Panc1 (cell line): ENCODE measurements at regions not wholly inside any gene's neighbourhood (a gene's known extent, or its start where the extent isn't known, plus 50 kb on each side); places are given as distances from the start of the nearest gene placed in this dataset.

Experiments used
- ATAC-seq: fragments of 200-7000 bp; cut with Tn5 transposase; 2 replicates; pipeline ENCODE4 v1.9.1; 2020; ENCODE audit warnings: mild to moderate bottlenecking, moderate library complexity
- BruUV-seq: library from RNA; stranded (reverse); fragments of 400-500 nt; replicated peaks from 2 replicates; lab custom pipeline; 2021; lab: Mats Ljungman, UMichigan
- CTCF ChIA-PET: fragments of 300-600 bp; sonication (Branson Sonifier 250); formaldehyde crosslinking; loops from one replicate; lab custom pipeline; 2022; ENCODE audit warnings: antibody characterized with exemption; lab: Charles Lee
- POLR2A ChIA-PET: fragments of 300-600 bp; sonication (Branson Sonifier 250); formaldehyde crosslinking; loops from one replicate; lab custom pipeline; 2022; ENCODE audit warnings: antibody characterized with exemption; lab: Charles Lee
- DNase-seq: peaks from one replicate; pipeline ENCODE4 v3.0.0-alpha.2; 2010; ENCODE audit warnings: low read depth, low spot score
- H3K27ac ChIP-seq: 2 replicates; pipeline ENCODE4 v1.5.1; 2011; ENCODE audit warnings: mild to moderate bottlenecking, low read length, inconsistent platforms
- H3K27me3 ChIP-seq: fragments of 200-500 bp; sonication (Bioruptor generic); 2 replicates; pipeline ENCODE4 v1.6.0; 2014; ENCODE audit warnings: low read length, inconsistent platforms; ENCODE audit not compliant: control insufficient read depth, insufficient read depth
- H3K36me3 ChIP-seq: fragments of 200-500 bp; sonication (Bioruptor generic); 2 replicates; pipeline ENCODE4 v1.5.1; 2014; ENCODE audit warnings: inconsistent platforms, mild to moderate bottlenecking, low read length, moderate library complexity; ENCODE audit not compliant: control insufficient read depth, insufficient read depth
- H3K4me1 ChIP-seq: 2 replicates; pipeline ENCODE4 v1.5.1; 2011; ENCODE audit warnings: inconsistent platforms, mild to moderate bottlenecking, low read length, moderate library complexity; ENCODE audit not compliant: control insufficient read depth, insufficient read depth
- H3K4me3 ChIP-seq, 2 experiments: 2 replicates each; pipeline ENCODE4 v1.5.1; 2011 to 2012; ENCODE audit warnings: low read depth in 2 of 2, low read length in 2 of 2, mild to moderate bottlenecking in 2 of 2, inconsistent platforms in 1 of 2, moderate library complexity in 1 of 2
- H3K9me3 ChIP-seq: fragments of 200-500 bp; sonication (Bioruptor generic); 2 replicates; pipeline ENCODE4 v1.5.1; 2014; ENCODE audit warnings: low read depth, mild to moderate bottlenecking, inconsistent platforms, low read length, moderate library complexity; ENCODE audit not compliant: control insufficient read depth, insufficient read depth
- CTCF ChIP-seq: fragments of 450-650 bp; IDR thresholded peaks from 2 replicates; pipeline ENCODE4 v1.5.1; 2017; ENCODE audit warnings: mild to moderate bottlenecking
- POLR2AphosphoS5 ChIP-seq: IDR thresholded peaks from 2 replicates; pipeline ENCODE4 v1.6.1; 2012; ENCODE audit warnings: mild to moderate bottlenecking, low read depth, low read length, moderate library complexity
- REST ChIP-seq, 2 experiments: IDR thresholded peaks; 2 replicates each; pipeline ENCODE4 v1.6.1; 2011 to 2012; ENCODE audit warnings: low read depth in 2 of 2, control low read depth in 1 of 2, low read length in 1 of 2, mild to moderate bottlenecking in 1 of 2, moderate library complexity in 1 of 2; ENCODE audit not compliant: insufficient read depth in 1 of 2
- SIN3A ChIP-seq: IDR thresholded peaks from 2 replicates; pipeline ENCODE4 v1.6.1; 2012; ENCODE audit warnings: low read depth, mild to moderate bottlenecking, low read length, moderate library complexity, borderline replicate concordance; ENCODE audit not compliant: insufficient read depth
- TCF7L2 ChIP-seq: IDR thresholded peaks from 2 replicates; pipeline ENCODE4 v1.6.1; 2011; ENCODE audit warnings: mild to moderate bottlenecking, low read depth, low read length, inconsistent platforms
- in situ Hi-C: cut with HindIII; loops from 2 replicates; pipeline ENCODE4 v1.10.0; 2016; ENCODE audit warnings: low sequenced_read_pairs, low pct_unique_long_range_greater_than_20kb
- intact Hi-C: fragments of 100-400 bp; cut with micrococcal nuclease; formaldehyde crosslinking; loops from one replicate; pipeline ENCODE4 v1.10.0; 2022; ENCODE audit not compliant: unreplicated experiment

- no TSS peak for BruUV-seq
- no peaks in the 10 kb centered on the region for H3K36me3 ChIP-seq
- DNase-seq (no peak), ATAC-seq (no peak)
- TF ChIP-seq TCF7L2 (no peak), REST (IDR thresholded peaks at IDR 0.05; ENCODE audit: insufficient read depth in 1 of 2, low read depth in 2 of 2, low read length in 1 of 2) (no peak), CTCF (no peak), SIN3A (no peak), POLR2AphosphoS5 (no peak)
- no peaks in the 10 kb centered on the region for H3K4me1 ChIP-seq
- CTCF ChIA-PET: no interaction called here
- H3K27ac ChIP-seq: no peak overlapping the region
- no peaks in the 10 kb centered on the region for H3K27me3 ChIP-seq
- H3K9me3 ChIP-seq: no peaks in the 10 kb centered on the region
- in situ Hi-C loops: no loop called here
- intact Hi-C loops: no loop called here
- no peak overlapping the region for H3K4me3 ChIP-seq
- POLR2A ChIA-PET: no interaction called here
These were observed 152.2 kb upstream of the CSNK1A1L start for GRCh38 chr13:37257706-37258105.

GRCh38 chr13:37257051-37257450 is 151.6 kb upstream of the CSNK1A1L start:
- POLR2A ChIA-PET: no interaction called here
- BruUV-seq: no TSS peak
- Histone ChIP-seq H3K36me3 (no peaks in the 10 kb centered on the region), H3K27me3 (no peaks in the 10 kb centered on the region), H3K4me1 (no peaks in the 10 kb centered on the region), H3K9me3 (no peaks in the 10 kb centered on the region), H3K27ac (no peak overlapping the region), H3K4me3 (no peak overlapping the region)
- CTCF ChIA-PET: no interaction called here
- ATAC-seq (no peak), DNase-seq (no peak)
- intact Hi-C loops: no loop called here
- TF ChIP-seq TCF7L2 (no peak), REST (IDR thresholded peaks at IDR 0.05; ENCODE audit: insufficient read depth in 1 of 2, low read depth in 2 of 2, low read length in 1 of 2) (no peak), CTCF (no peak), SIN3A (no peak), POLR2AphosphoS5 (no peak)
- in situ Hi-C loops: no loop called here
